CMK (cell line): ENCODE measurements at regions not wholly inside any gene's neighbourhood (a gene's known extent, or its start where the extent isn't known, plus 50 kb on each side); places are given as distances from the start of the nearest gene placed in this dataset.
"Not testable (repeated sequence)": the region's sequence is repeated elsewhere in the genome, so short reads cannot be mapped to it uniquely, and the experiment has no call there.

Experiments used
- DNase-seq: peaks from one replicate; pipeline ENCODE4 v3.0.0-alpha.2; 2010; ENCODE audit warnings: low read depth

DNA sequence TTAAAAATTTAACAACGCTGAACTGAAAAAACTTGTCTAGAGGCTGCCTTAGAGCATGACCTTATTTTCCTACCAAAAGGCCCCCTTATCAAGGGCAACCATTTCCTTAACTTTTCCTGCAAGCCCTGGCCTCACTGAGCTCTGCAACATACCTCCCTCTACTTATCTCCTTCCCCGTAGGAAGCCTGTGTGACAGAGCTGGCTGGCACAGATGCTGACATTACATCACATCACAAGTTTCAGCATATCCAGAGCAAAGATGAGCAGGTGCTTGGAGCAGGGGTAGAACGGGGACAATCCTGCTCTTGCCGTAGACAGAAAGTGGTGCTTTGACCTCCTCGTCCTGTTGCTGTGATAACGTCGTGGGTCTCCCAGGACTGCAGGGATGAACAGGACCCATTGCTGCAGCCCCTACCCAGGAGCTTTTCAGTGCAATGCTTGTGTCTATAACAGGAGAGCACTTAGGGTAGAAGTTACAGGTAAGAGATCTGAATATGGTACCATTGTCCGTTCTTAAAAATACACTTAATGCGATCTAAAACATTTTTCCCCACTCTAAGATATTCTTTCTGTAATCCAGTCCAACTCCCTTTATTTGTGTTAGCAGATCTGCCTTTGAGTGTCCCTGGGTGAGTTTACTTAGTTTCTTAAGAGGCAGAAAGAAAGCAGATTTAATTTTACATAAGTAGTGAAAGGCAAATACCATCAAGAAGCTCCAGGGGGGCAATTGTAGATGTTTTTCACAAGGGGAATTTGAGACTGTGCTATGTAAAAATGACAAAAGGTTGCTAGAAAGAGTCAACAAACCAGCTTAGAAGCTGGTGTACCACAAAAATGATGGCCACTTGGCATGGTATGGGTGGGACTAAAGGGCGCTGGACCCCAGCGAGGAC lies 101.9 kb upstream of the EFNA5 start:
- DNase-seq = peak; percentile 26

GRCh38 chr5:107771926-107772325 lies 101.2 kb upstream of the EFNA5 start:
- DNase-seq = no peak

DNA sequence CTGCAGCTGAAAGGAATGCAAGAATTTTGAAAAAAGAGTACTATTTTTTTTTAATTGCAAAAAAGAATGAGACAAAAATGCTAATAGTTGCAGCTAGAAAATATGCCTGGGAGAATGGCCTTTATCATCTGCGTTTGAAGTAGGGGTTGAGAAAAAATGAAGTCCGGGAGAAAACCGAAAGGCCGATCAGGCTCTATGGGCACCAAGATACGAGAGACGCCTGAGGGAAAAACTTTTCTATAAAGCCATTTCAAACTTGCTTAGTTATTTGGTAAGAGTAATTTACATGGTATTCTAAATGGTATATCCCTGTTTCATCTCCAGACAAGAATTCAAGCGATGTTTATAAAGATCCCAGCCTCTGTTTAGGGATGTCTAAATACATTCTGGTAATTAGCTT lies 99.3 kb upstream of the EFNA5 start:
- DNase-seq = no peak

GRCh38 chr5:107769519-107769918 lies 98.8 kb upstream of the EFNA5 start:
- no peak for DNase-seq

- no peak for DNase-seq
Observed at GRCh38 chr5:107766972-107767371, 96.2 kb upstream of the EFNA5 start.

- no peak for DNase-seq
Observed at GRCh38 chr5:107766439-107766838, 95.7 kb upstream of the EFNA5 start.

GRCh38 chr5:107765805-107766063 lies 95.0 kb upstream of the EFNA5 start:
- DNase-seq = no peak

- DNase-seq = no peak
Observed at GRCh38 chr5:107764976-107765804, 94.5 kb upstream of the EFNA5 start.

GRCh38 chr5:107764282-107764681 lies 93.5 kb upstream of the EFNA5 start:
- DNase-seq = no peak

- no peak for DNase-seq
Observed at GRCh38 chr5:107753427-107753826, 82.7 kb upstream of the EFNA5 start.

DNA sequence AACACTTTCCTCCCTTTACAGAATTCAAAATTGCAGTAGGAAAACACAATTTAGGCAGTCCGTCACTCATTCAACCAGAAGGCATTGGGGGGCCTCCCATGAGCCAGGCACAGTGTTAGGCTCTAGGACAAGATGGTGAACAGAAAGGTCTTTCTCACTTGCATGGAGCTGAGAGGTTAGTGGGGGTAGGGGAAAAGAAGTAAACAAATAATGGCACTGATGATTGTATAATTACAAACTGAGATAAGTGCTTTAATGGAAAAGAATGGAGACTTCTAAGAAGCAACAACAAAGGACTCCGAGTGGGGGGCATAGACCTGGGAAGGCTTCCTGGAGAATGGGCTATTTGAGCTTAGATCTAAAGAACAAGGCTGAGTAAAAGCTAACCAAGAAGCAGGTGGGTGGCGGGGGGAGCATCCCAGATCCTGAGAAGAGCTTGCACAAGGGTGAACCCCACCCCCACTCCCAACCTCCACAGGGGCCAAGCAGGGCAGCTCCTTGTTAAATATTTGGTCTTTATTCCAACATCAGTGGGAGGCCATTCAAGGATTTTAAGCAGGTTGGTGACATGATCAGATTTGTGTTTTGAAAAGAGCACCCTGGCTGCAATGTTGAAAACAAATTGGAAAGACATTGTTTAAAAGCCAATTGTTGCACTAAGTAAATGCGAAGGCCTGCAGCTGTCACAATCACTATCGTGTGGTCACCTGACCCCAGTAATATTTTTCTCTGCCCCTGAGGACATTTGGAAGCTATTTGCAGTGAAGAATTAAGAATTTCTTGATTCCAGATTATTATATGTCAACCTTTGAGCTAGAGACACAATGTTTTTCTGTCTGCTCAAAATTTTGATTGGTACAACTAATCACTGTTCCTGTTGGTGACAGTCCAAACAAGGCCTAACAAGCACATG lies 73.9 kb upstream of the EFNA5 start:
- no peak for DNase-seq

- DNase-seq = no peak
Observed at GRCh38 chr5:107743373-107744000, 72.8 kb upstream of the EFNA5 start.

DNA sequence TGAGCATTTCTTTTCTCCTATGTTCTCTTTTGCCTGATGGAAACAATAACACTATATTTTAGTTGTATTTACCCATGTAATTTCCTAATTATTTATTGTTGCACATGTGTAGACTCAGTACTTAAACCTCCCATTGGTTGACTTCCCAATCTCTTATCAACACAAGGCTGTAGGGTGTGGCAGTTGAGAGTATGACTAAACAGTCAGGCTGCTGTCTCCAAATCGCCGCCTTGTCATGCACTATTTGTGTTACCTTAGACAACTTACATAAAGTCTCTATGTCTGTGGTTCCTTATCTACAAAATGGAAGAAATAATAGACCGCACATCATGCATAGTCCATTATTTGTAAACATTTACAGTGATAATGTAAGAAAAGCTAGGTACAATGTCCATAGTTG lies 68.9 kb upstream of the EFNA5 start:
- peak; percentile 15 for DNase-seq

GRCh38 chr5:107736638-107737037 lies 65.9 kb upstream of the EFNA5 start:
- DNase-seq = no peak

DNA sequence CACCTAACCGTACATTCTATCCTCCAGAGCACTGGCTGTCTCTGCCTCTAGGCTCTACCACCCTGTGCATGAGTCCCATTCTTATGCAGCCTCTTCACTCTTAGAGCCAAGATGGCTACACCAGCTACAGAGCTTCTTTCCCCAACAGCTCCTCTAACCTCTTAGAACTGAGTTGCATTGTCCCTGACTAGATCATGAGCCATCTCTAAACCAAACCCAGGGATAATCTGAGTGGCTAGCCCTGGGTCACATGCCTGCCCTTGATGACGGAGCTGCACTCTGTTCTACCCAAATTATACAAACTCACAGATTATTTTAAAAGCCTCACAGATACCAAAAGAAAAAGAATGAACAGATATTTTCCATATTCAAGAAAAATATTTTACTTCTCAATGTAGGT lies 65.4 kb upstream of the EFNA5 start:
- not testable (repeated sequence) for DNase-seq

GRCh38 chr5:107735558-107735957 lies 64.8 kb upstream of the EFNA5 start:
- no peak for DNase-seq

DNA sequence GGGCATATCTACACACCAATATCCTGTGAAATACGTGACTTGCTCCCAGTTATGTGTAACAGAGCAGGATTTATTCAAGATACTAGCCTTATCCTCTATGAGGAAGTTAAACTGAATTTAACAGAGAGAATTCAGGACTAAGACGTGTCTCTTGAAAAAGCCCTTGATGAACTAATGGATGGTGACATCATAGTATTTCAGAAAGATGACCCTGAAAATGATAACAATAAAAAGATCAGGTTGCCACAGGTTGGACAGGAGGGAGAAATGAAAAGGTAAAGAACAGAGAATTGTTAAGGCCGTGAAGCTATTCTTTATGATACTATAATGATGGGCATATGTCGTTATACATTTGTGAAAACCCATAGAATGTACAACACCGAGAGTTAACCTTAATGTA lies 56.2 kb upstream of the EFNA5 start:
- no peak for DNase-seq

GRCh38 chr5:107724642-107725041 lies 53.9 kb upstream of the EFNA5 start:
- no peak for DNase-seq

- DNase-seq = not testable (repeated sequence)
Observed at GRCh38 chr5:107721241-107721640, 50.5 kb upstream of the EFNA5 start.
